Cardiac muscle cell (in vitro differentiated cells and primary cell): ENCODE measurements at regions not wholly inside any gene's neighbourhood (a gene's known extent, or its start where the extent isn't known, plus 50 kb on each side); places are given as distances from the start of the nearest gene placed in this dataset.

Experiments
- DNase-seq, 2 donors: peaks; one replicate each; pipeline versions ENCODE4 v3.0.0 to v3.0.0-alpha.2; 2010 to 2017; ENCODE audit warnings: low read depth in 1 of 2, low spot score in 1 of 2
- H3K27ac ChIP-seq: fragments of 200-600 bp; sonication (generic); 2 replicates; pipeline ENCODE4 v1.5.1; 2016
- H3K27me3 ChIP-seq: fragments of 200-600 bp; sonication (generic); 2 replicates; pipeline ENCODE4 v1.6.0; 2016; ENCODE audit warnings: control low read depth
- H3K36me3 ChIP-seq: fragments of 200-600 bp; sonication (generic); 2 replicates; pipeline ENCODE4 v1.5.1; 2016; ENCODE audit warnings: control low read depth
- H3K4me1 ChIP-seq: fragments of 200-600 bp; sonication (generic); 2 replicates; pipeline ENCODE4 v1.8.1; 2017; ENCODE audit warnings: low read depth, mild to moderate bottlenecking, mixed run types
- H3K4me3 ChIP-seq: fragments of 200-600 bp; sonication (generic); 2 replicates; pipeline ENCODE4 v1.5.1; 2016; ENCODE audit warnings: mild to moderate bottlenecking
- H3K9me3 ChIP-seq: fragments of 200-600 bp; sonication (generic); 2 replicates; pipeline ENCODE4 v1.5.1; 2017; ENCODE audit warnings: low read depth, mild to moderate bottlenecking, control low read depth
- TF ChIP-seq, protein P1 (sequence below): IDR thresholded peaks from 2 replicates; pipeline ENCODE4 v1.5.1; 2012; ENCODE audit warnings: low read depth, mild to moderate bottlenecking, low read length

DNA sequence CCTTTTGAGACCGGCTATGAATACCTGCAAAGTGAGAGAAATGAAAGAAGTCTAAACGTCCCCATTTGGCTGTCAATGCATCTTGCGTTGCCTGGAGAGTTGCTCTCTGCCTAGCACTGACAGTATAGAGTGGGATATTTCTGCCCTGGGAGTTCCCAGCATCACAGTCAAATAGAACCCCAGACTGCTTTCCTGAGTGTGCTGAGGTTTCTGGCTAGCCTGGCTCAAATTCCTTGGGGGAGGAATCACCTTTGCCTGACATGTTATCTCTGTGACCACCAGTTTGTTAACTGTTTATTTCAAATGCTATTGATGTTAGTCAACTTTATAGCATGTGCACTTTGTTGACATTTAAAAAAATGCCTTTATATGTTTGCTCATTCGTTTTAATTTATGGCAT is 212.0 kb upstream of the FAM78B start:
- no peaks in the 10 kb centered on the region for H3K9me3 ChIP-seq
- no peaks in the 10 kb centered on the region for H3K27me3 ChIP-seq
- no peak for DNase-seq
- H3K4me1 ChIP-seq: no peaks in the 10 kb centered on the region
- H3K4me3 ChIP-seq: no peak overlapping the region
- TF ChIP-seq, protein P1, sequence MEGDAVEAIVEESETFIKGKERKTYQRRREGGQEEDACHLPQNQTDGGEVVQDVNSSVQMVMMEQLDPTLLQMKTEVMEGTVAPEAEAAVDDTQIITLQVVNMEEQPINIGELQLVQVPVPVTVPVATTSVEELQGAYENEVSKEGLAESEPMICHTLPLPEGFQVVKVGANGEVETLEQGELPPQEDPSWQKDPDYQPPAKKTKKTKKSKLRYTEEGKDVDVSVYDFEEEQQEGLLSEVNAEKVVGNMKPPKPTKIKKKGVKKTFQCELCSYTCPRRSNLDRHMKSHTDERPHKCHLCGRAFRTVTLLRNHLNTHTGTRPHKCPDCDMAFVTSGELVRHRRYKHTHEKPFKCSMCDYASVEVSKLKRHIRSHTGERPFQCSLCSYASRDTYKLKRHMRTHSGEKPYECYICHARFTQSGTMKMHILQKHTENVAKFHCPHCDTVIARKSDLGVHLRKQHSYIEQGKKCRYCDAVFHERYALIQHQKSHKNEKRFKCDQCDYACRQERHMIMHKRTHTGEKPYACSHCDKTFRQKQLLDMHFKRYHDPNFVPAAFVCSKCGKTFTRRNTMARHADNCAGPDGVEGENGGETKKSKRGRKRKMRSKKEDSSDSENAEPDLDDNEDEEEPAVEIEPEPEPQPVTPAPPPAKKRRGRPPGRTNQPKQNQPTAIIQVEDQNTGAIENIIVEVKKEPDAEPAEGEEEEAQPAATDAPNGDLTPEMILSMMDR: no peak
- no peak overlapping the region for H3K27ac ChIP-seq
- H3K36me3 ChIP-seq: no peaks in the 10 kb centered on the region

DNA sequence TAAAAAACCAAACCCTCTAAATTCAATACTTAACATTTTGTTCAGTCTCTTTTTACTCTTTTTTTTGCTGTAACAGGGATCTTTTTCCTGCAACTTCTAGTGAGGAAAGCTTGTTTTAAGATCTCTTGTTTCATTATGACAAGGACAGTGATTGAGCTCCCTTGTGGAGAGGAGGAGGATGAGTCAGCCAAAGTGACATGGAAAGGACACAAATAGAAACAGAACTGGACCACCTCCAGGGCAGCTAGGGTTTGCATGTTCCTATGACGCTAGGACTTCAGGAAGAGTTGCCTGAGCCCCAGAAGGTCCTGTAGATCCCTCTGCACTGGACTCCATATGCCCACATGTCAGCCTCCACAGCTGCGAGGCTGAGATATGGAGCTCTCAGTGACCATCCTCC is 212.6 kb upstream of the FAM78B start:
- no peak overlapping the region for H3K27ac ChIP-seq
- no peaks in the 10 kb centered on the region for H3K36me3 ChIP-seq
- DNase-seq: no peak
- no peaks in the 10 kb centered on the region for H3K27me3 ChIP-seq
- TF ChIP-seq, protein P1: no peak
- H3K4me3 ChIP-seq: no peak overlapping the region
- H3K4me1 ChIP-seq: no peaks in the 10 kb centered on the region
- no peaks in the 10 kb centered on the region for H3K9me3 ChIP-seq

DNA sequence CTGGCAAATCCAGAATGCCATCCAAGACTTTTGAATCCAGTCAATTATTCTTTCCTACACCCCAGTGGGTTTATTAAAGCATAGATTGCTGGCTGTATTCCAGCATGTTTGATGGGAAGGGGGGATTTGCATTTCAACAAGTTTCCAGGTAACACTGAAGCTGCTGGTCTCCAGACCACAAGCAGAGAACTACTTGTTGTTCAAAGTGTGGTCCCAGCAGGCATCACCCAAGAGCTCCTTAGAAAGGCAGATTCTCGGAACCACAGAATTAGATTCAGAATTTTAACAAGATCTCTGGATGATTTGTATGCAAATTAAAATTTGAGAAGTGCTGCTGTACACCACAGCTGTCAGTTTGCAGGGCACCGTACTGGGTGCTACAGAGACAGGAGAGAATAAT is 216.3 kb upstream of the FAM78B start:
- Histone ChIP-seq H3K4me3 (no peak overlapping the region), H3K4me1 (no peaks in the 10 kb centered on the region), H3K36me3 (no peaks in the 10 kb centered on the region), H3K9me3 (no peaks in the 10 kb centered on the region), H3K27ac (no peak overlapping the region), H3K27me3 (no peaks in the 10 kb centered on the region)
- TF ChIP-seq, protein P1: no peak
- DNase-seq: no peak

DNA sequence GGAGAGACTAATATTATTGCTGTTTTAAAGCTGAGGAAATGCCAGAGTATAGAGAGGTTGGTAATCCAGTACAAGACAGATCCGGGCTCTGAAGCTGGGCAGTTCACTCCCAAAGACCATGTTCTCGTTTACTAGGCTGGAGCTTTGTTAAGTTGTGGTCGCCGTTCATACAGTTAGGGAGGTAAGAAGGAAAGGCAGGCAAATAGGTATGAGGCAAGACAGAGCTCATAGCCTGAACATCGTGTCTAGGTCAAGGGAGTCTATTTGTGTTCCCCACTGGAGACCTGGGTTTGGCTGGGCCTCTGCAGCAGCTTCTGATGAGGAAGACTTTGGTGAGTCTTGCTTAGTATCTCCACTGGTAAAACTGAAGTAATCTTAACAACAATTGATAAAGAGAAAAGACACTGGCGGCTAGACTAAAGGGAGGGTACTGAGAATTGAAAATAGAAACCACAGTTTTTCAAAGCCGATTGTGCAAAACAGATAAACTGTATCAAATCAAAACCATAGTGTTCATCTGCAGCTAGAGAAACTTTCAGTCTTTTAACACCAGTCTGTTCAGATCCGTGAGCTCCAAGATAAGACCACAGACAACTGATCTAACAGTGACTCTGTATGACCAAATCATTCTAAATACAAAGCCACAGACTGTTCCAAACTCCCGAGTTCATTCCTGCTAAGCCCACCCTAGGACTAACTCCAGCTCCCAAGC is 217.0 kb upstream of the FAM78B start:
- Histone ChIP-seq H3K4me1 (no peaks in the 10 kb centered on the region), H3K4me3 (no peak overlapping the region)
- TF ChIP-seq, protein P1: no peak

DNA sequence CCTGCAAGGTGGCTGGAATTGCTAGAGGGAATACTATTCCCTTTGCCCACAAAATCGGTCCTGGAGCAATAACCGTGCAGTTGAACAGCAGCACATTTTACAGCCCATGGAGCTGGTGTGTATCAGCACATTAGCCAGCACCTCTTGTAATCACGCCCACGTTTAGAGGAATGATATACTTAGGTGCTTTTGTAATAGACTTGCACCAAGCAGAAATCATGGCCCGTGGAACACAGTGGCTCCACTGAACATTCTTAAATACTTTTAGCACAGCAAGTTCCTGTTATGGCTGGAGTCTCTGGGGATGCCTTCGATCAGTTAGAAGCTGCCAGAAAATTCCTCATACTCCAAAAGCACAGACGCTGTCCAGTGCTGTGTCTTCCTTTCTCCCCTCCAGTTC is 218.1 kb upstream of the FAM78B start:
- H3K27me3 ChIP-seq: no peaks in the 10 kb centered on the region
- H3K36me3 ChIP-seq: no peaks in the 10 kb centered on the region
- H3K27ac ChIP-seq: no peak overlapping the region
- H3K4me3 ChIP-seq: no peak overlapping the region
- TF ChIP-seq, protein P1: no peak
- no peaks in the 10 kb centered on the region for H3K9me3 ChIP-seq
- no peaks in the 10 kb centered on the region for H3K4me1 ChIP-seq
- peak in 1 of 2 donors; percentile 4 for DNase-seq

More for the DNA sequence above, 217.0 kb upstream of the FAM78B start:
- Histone ChIP-seq H3K27me3 (no peaks in the 10 kb centered on the region), H3K36me3 (no peaks in the 10 kb centered on the region), H3K9me3 (no peaks in the 10 kb centered on the region), H3K27ac (no peak overlapping the region)
- DNase-seq: no peak
